Prostate gland (tissue), 2 donors: ENCODE measurements at regions not wholly inside any gene's neighbourhood (a gene's known extent, or its start where the extent isn't known, plus 50 kb on each side); places are given as distances from the start of the nearest gene placed in this dataset.

Experiments used
- POLR2A ChIP-seq: fragments of 450-650 bp; IDR thresholded peaks from one replicate; pipeline ENCODE4 v1.6.1; 2016; ENCODE audit warnings: antibody characterized with exemption, mild to moderate bottlenecking
- POLR2AphosphoS5 ChIP-seq: sonication (generic); formaldehyde crosslinking; IDR thresholded peaks from one replicate; pipeline ENCODE4 v1.6.1; 2017; ENCODE audit warnings: antibody characterized with exemption
- TF ChIP-seq, protein P1 (sequence below), 4 experiments: fragments of 200-600 bp in 2 of 4; fragments of 450-650 bp in 2 of 4; sonication (generic) in 2 of 4; IDR thresholded peaks; 1 replicate in 3 of 4; 2 replicates in 1 of 4; pipeline ENCODE4 v1.5.1; 2016 to 2019; ENCODE audit warnings: antibody characterized with exemption in 4 of 4, mild to moderate bottlenecking in 2 of 4, moderate library complexity in 2 of 4

- TF ChIP-seq, protein P1, sequence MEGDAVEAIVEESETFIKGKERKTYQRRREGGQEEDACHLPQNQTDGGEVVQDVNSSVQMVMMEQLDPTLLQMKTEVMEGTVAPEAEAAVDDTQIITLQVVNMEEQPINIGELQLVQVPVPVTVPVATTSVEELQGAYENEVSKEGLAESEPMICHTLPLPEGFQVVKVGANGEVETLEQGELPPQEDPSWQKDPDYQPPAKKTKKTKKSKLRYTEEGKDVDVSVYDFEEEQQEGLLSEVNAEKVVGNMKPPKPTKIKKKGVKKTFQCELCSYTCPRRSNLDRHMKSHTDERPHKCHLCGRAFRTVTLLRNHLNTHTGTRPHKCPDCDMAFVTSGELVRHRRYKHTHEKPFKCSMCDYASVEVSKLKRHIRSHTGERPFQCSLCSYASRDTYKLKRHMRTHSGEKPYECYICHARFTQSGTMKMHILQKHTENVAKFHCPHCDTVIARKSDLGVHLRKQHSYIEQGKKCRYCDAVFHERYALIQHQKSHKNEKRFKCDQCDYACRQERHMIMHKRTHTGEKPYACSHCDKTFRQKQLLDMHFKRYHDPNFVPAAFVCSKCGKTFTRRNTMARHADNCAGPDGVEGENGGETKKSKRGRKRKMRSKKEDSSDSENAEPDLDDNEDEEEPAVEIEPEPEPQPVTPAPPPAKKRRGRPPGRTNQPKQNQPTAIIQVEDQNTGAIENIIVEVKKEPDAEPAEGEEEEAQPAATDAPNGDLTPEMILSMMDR (IDR thresholded peaks at IDR 0.05): no peak
- TF ChIP-seq POLR2AphosphoS5 (no peak), POLR2A (no peak)
These were observed 49.9 kb upstream of the CDR2 start for GRCh38 chr16:22424161-22424937.
